KOPT-K1 (cell line): ENCODE measurements at regions not wholly inside any gene's neighbourhood (a gene's known extent, or its start where the extent isn't known, plus 50 kb on each side); places are given as distances from the start of the nearest gene placed in this dataset.

ENCODE experiments used
- H3K27ac ChIP-seq: fragments of 200-600 bp; sonication (generic); 2 replicates; pipeline ENCODE4 v1.5.1; 2016; ENCODE audit warnings: antibody characterized with exemption, mild to moderate bottlenecking, low read depth, low read length; ENCODE audit not compliant: poor library complexity, severe bottlenecking
- H3K36me3 ChIP-seq: fragments of 200-600 bp; sonication (generic); 2 replicates; pipeline ENCODE4 v1.5.1; 2017; ENCODE audit warnings: antibody characterized with exemption, mild to moderate bottlenecking, low read length, moderate library complexity; ENCODE audit not compliant: insufficient read depth
- H3K9me3 ChIP-seq: fragments of 200-600 bp; sonication (generic); 2 replicates; pipeline ENCODE4 v1.5.1; 2017; ENCODE audit warnings: antibody characterized with exemption, low read length, mild to moderate bottlenecking; ENCODE audit not compliant: insufficient read depth, poor library complexity, severe bottlenecking

- Histone ChIP-seq H3K9me3 (peaks cover 5% of the 10 kb centered on the region), H3K27ac (no peak overlapping the region)
These were observed 486.3 kb downstream of the BCOR start for GRCh38 chrX:39611468-39611867.

GRCh38 chrX:39613482-39613995 is 484.2 kb downstream of the BCOR start:
- Histone ChIP-seq H3K9me3 (no peaks in the 10 kb centered on the region), H3K36me3 (no peaks in the 10 kb centered on the region), H3K27ac (no peak overlapping the region)

More at GRCh38 chrX:39611468-39611867, 486.3 kb downstream of the BCOR start:
- no peaks in the 10 kb centered on the region for H3K36me3 ChIP-seq

- no peak overlapping the region for H3K27ac ChIP-seq
- H3K36me3 ChIP-seq, result no peaks in the 10 kb centered on the region
- H3K9me3 ChIP-seq, result no peaks in the 10 kb centered on the region
These were observed 483.6 kb downstream of the BCOR start for GRCh38 chrX:39613997-39614679.

- Histone ChIP-seq H3K36me3 (no peaks in the 10 kb centered on the region), H3K27ac (no peak overlapping the region), H3K9me3 (no peaks in the 10 kb centered on the region)
These were observed 483.1 kb downstream of the BCOR start for GRCh38 chrX:39614680-39614998.

GRCh38 chrX:39616098-39616729 is 481.5 kb downstream of the BCOR start:
- no peak overlapping the region for H3K27ac ChIP-seq
- no peaks in the 10 kb centered on the region for H3K36me3 ChIP-seq

GRCh38 chrX:39616731-39617130 is 481.0 kb downstream of the BCOR start:
- no peak overlapping the region for H3K27ac ChIP-seq
- H3K9me3 ChIP-seq, result no peaks in the 10 kb centered on the region

More at GRCh38 chrX:39616098-39616729, 481.5 kb downstream of the BCOR start:
- H3K9me3 ChIP-seq, result no peaks in the 10 kb centered on the region

GRCh38 chrX:39618178-39618577 is 479.6 kb downstream of the BCOR start:
- H3K27ac ChIP-seq, result no peak overlapping the region
- H3K9me3 ChIP-seq, result no peaks in the 10 kb centered on the region
- no peaks in the 10 kb centered on the region for H3K36me3 ChIP-seq

More at GRCh38 chrX:39616731-39617130, 481.0 kb downstream of the BCOR start:
- H3K36me3 ChIP-seq, result no peaks in the 10 kb centered on the region

- no peaks in the 10 kb centered on the region for H3K36me3 ChIP-seq
- H3K27ac ChIP-seq, result no peak overlapping the region
- H3K9me3 ChIP-seq, result no peaks in the 10 kb centered on the region
These were observed 478.4 kb downstream of the BCOR start for GRCh38 chrX:39619182-39620009.

- H3K27ac ChIP-seq, result no peak overlapping the region
- no peaks in the 10 kb centered on the region for H3K36me3 ChIP-seq
- H3K9me3 ChIP-seq, result no peaks in the 10 kb centered on the region
These were observed 473.6 kb downstream of the BCOR start for GRCh38 chrX:39624166-39624565.

- H3K27ac ChIP-seq, result no peak overlapping the region
- no peaks in the 10 kb centered on the region for H3K36me3 ChIP-seq
- no peaks in the 10 kb centered on the region for H3K9me3 ChIP-seq
These were observed 471.9 kb downstream of the BCOR start for GRCh38 chrX:39625810-39626209.

- Histone ChIP-seq H3K27ac (peak overlapping the region; percentile 13), H3K9me3 (no peaks in the 10 kb centered on the region), H3K36me3 (no peaks in the 10 kb centered on the region)
These were observed 471.0 kb downstream of the BCOR start for GRCh38 chrX:39626749-39627148.

- Histone ChIP-seq H3K9me3 (no peaks in the 10 kb centered on the region), H3K36me3 (no peaks in the 10 kb centered on the region), H3K27ac (no peak overlapping the region)
These were observed 470.5 kb downstream of the BCOR start for GRCh38 chrX:39627257-39627656.

- Histone ChIP-seq H3K36me3 (no peaks in the 10 kb centered on the region), H3K27ac (no peak overlapping the region), H3K9me3 (no peaks in the 10 kb centered on the region)
These were observed 468.8 kb downstream of the BCOR start for GRCh38 chrX:39629001-39629400.

- Histone ChIP-seq H3K36me3 (no peaks in the 10 kb centered on the region), H3K27ac (no peak overlapping the region), H3K9me3 (no peaks in the 10 kb centered on the region)
These were observed 467.4 kb downstream of the BCOR start for GRCh38 chrX:39630344-39630743.
